KOPT-K1 (cell line): ENCODE measurements at regions not wholly inside any gene's neighbourhood (a gene's known extent, or its start where the extent isn't known, plus 50 kb on each side); places are given as distances from the start of the nearest gene placed in this dataset.

Experiments
- H3K27ac ChIP-seq: fragments of 200-600 bp; sonication (generic); 2 replicates; pipeline ENCODE4 v1.5.1; 2016; ENCODE audit warnings: antibody characterized with exemption, mild to moderate bottlenecking, low read depth, low read length; ENCODE audit not compliant: poor library complexity, severe bottlenecking
- H3K36me3 ChIP-seq: fragments of 200-600 bp; sonication (generic); 2 replicates; pipeline ENCODE4 v1.5.1; 2017; ENCODE audit warnings: antibody characterized with exemption, mild to moderate bottlenecking, low read length, moderate library complexity; ENCODE audit not compliant: insufficient read depth
- H3K9me3 ChIP-seq: fragments of 200-600 bp; sonication (generic); 2 replicates; pipeline ENCODE4 v1.5.1; 2017; ENCODE audit warnings: antibody characterized with exemption, low read length, mild to moderate bottlenecking; ENCODE audit not compliant: insufficient read depth, poor library complexity, severe bottlenecking

- peak overlapping the region; percentile 54 for H3K27ac ChIP-seq
- no peaks in the 10 kb centered on the region for H3K9me3 ChIP-seq
- H3K36me3 ChIP-seq, result no peaks in the 10 kb centered on the region
Observed at GRCh38 chr15:70491201-70491621, 272.1 kb downstream of the UACA start.

GRCh38 chr15:70490838-70491155 is 272.6 kb downstream of the UACA start:
- Histone ChIP-seq H3K27ac (no peak overlapping the region), H3K36me3 (no peaks in the 10 kb centered on the region), H3K9me3 (no peaks in the 10 kb centered on the region)

GRCh38 chr15:70490148-70490837 is 273.1 kb downstream of the UACA start:
- no peaks in the 10 kb centered on the region for H3K9me3 ChIP-seq
- H3K36me3 ChIP-seq, result no peaks in the 10 kb centered on the region
- H3K27ac ChIP-seq, result no peak overlapping the region

GRCh38 chr15:70488941-70489848 is 274.2 kb downstream of the UACA start:
- Histone ChIP-seq H3K36me3 (no peaks in the 10 kb centered on the region), H3K9me3 (no peaks in the 10 kb centered on the region), H3K27ac (no peak overlapping the region)

GRCh38 chr15:70488002-70488605 is 275.3 kb downstream of the UACA start:
- Histone ChIP-seq H3K36me3 (no peaks in the 10 kb centered on the region), H3K9me3 (no peaks in the 10 kb centered on the region), H3K27ac (no peak overlapping the region)

- Histone ChIP-seq H3K9me3 (no peaks in the 10 kb centered on the region), H3K36me3 (no peaks in the 10 kb centered on the region), H3K27ac (peak overlapping the region; percentile 19)
Observed at GRCh38 chr15:70487387-70487740, 276.0 kb downstream of the UACA start.

- peak overlapping the region; percentile 19 for H3K27ac ChIP-seq
- H3K9me3 ChIP-seq, result no peaks in the 10 kb centered on the region
- no peaks in the 10 kb centered on the region for H3K36me3 ChIP-seq
Observed at GRCh38 chr15:70486451-70487386, 276.6 kb downstream of the UACA start.

GRCh38 chr15:70486012-70486411 is 277.3 kb downstream of the UACA start:
- no peaks in the 10 kb centered on the region for H3K36me3 ChIP-seq
- H3K9me3 ChIP-seq, result no peaks in the 10 kb centered on the region
- H3K27ac ChIP-seq, result peak overlapping the region; percentile 19

GRCh38 chr15:70484993-70485392 is 278.4 kb downstream of the UACA start:
- Histone ChIP-seq H3K27ac (no peak overlapping the region), H3K36me3 (no peaks in the 10 kb centered on the region), H3K9me3 (no peaks in the 10 kb centered on the region)

- no peak overlapping the region for H3K27ac ChIP-seq
- H3K9me3 ChIP-seq, result no peaks in the 10 kb centered on the region
- H3K36me3 ChIP-seq, result no peaks in the 10 kb centered on the region
Observed at GRCh38 chr15:70483513-70483912, 279.8 kb downstream of the UACA start.

GRCh38 chr15:70480196-70480856 is 283.0 kb downstream of the UACA start:
- Histone ChIP-seq H3K36me3 (no peaks in the 10 kb centered on the region), H3K27ac (peak overlapping the region; percentile 56), H3K9me3 (no peaks in the 10 kb centered on the region)

GRCh38 chr15:70479785-70480184 is 283.6 kb downstream of the UACA start:
- H3K9me3 ChIP-seq, result no peaks in the 10 kb centered on the region
- H3K36me3 ChIP-seq, result no peaks in the 10 kb centered on the region
- peak overlapping the region; percentile 56 for H3K27ac ChIP-seq

- Histone ChIP-seq H3K27ac (peak overlapping the region; percentile 61), H3K36me3 (no peaks in the 10 kb centered on the region), H3K9me3 (no peaks in the 10 kb centered on the region)
Observed at GRCh38 chr15:70479056-70479455, 284.3 kb downstream of the UACA start.

- Histone ChIP-seq H3K9me3 (no peaks in the 10 kb centered on the region), H3K36me3 (no peaks in the 10 kb centered on the region), H3K27ac (peak overlapping the region; percentile 61)
Observed at GRCh38 chr15:70478251-70478990, 284.9 kb downstream of the UACA start.
